ENCODE measurements at regions not wholly inside any gene's neighbourhood (a gene's known extent, or its start where the extent isn't known, plus 50 kb on each side); places are given as distances from the start of the nearest gene placed in this dataset.

GRCh38 chr15:46014532-46014931 is 379.7 kb downstream of the SQOR start:
- DNase-seq (ENCODE audit: insufficient read length, low spot score) = no peak
- no peak for FAIRE-seq

GRCh38 chr15:46034755-46035154 is 399.9 kb downstream of the SQOR start:
- TF ChIP-seq TAF1 (IDR thresholded peaks at IDR 0.05; ENCODE audit: low read depth, low read length) = no peak
- no peak for TF ChIP-seq POLR2A (IDR thresholded peaks at IDR 0.05; ENCODE audit: low read depth, low read length)
- no peak for TF ChIP-seq SPI1 (IDR thresholded peaks at IDR 0.05; ENCODE audit: low read depth, low read length)
- TF ChIP-seq POU2F2 (IDR thresholded peaks at IDR 0.05; ENCODE audit: low read depth, low read length) = no peak
- TF ChIP-seq POLR2AphosphoS5 (IDR thresholded peaks at IDR 0.05; ENCODE audit: low read depth, low read length) = no peak
- TF ChIP-seq PAX5 (IDR thresholded peaks at IDR 0.05; ENCODE audit: insufficient read depth, low read length, severe bottlenecking) = no peak
- DNase-seq (ENCODE audit: insufficient read length, low spot score) (no peak), FAIRE-seq (no peak)

More at GRCh38 chr15:46014532-46014931, 379.7 kb downstream of the SQOR start:
- no peak for TF ChIP-seq SPI1 (IDR thresholded peaks at IDR 0.05; ENCODE audit: low read depth, low read length)
- TF ChIP-seq TAF1 (IDR thresholded peaks at IDR 0.05; ENCODE audit: low read depth, low read length) = no peak
- TF ChIP-seq POU2F2 (IDR thresholded peaks at IDR 0.05; ENCODE audit: low read depth, low read length) = no peak
- TF ChIP-seq PAX5 (IDR thresholded peaks at IDR 0.05; ENCODE audit: insufficient read depth, low read length, severe bottlenecking) = no peak
- no peak for TF ChIP-seq POLR2AphosphoS5 (IDR thresholded peaks at IDR 0.05; ENCODE audit: low read depth, low read length)
- no peak for TF ChIP-seq POLR2A (IDR thresholded peaks at IDR 0.05; ENCODE audit: low read depth, low read length)

DNA sequence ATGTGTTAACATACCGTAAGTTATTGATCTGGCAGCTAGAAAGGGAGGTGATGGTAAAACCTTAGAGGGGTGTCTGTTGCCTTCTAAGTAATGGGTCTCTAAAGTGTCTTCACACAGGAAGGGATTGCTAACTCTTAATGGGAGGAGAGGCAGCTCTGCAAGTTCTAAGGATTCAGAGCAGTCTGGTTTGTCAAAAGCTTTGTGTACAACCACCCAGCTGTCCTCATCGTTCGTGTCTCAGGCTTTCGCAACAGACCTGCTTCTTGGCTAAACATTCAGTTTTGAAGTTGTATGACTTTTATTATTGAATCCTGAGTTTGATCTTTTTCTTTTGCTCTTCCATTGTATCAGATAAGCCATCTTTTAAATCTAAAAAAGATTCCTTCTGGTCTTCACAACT is 404.9 kb downstream of the SQOR start:
- FAIRE-seq (no peak), DNase-seq (ENCODE audit: insufficient read length, low spot score) (no peak)
- TF ChIP-seq POLR2A (IDR thresholded peaks at IDR 0.05; ENCODE audit: low read depth, low read length) (no peak), POU2F2 (IDR thresholded peaks at IDR 0.05; ENCODE audit: low read depth, low read length) (no peak), PAX5 (IDR thresholded peaks at IDR 0.05; ENCODE audit: insufficient read depth, low read length, severe bottlenecking) (no peak), TAF1 (IDR thresholded peaks at IDR 0.05; ENCODE audit: low read depth, low read length) (no peak), POLR2AphosphoS5 (IDR thresholded peaks at IDR 0.05; ENCODE audit: low read depth, low read length) (no peak), SPI1 (IDR thresholded peaks at IDR 0.05; ENCODE audit: low read depth, low read length) (no peak)

DNA sequence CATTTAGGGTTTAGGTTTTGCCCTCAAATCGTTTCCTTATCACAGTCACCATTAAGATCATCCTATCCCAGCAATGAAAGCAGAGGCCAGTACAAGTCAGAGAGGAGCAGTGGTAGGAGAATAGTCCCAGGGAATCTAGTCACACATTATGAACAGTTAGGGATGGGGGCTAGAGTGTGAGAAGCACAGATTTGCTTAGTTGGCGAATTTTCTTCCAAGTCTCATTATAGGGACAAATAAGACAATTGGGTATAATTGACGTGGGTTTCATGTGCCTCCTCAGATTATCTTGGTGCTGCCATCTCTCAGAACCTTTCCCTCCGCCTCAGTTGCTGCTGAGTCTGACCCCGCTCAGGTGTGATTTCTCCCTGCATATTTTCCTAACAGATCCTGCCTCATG is 407.1 kb downstream of the SQOR start:
- no peak for DNase-seq (ENCODE audit: insufficient read length, low spot score)
- no peak for FAIRE-seq
- TF ChIP-seq SPI1 (IDR thresholded peaks at IDR 0.05; ENCODE audit: low read depth, low read length) (no peak), PAX5 (IDR thresholded peaks at IDR 0.05; ENCODE audit: insufficient read depth, low read length, severe bottlenecking) (no peak), POU2F2 (IDR thresholded peaks at IDR 0.05; ENCODE audit: low read depth, low read length) (no peak), POLR2AphosphoS5 (IDR thresholded peaks at IDR 0.05; ENCODE audit: low read depth, low read length) (no peak), TAF1 (IDR thresholded peaks at IDR 0.05; ENCODE audit: low read depth, low read length) (no peak), POLR2A (IDR thresholded peaks at IDR 0.05; ENCODE audit: low read depth, low read length) (no peak)

- TF ChIP-seq PAX5 (IDR thresholded peaks at IDR 0.05; ENCODE audit: insufficient read depth, low read length, severe bottlenecking) (no peak), SPI1 (IDR thresholded peaks at IDR 0.05; ENCODE audit: low read depth, low read length) (no peak), POU2F2 (IDR thresholded peaks at IDR 0.05; ENCODE audit: low read depth, low read length) (no peak), POLR2A (IDR thresholded peaks at IDR 0.05; ENCODE audit: low read depth, low read length) (no peak), TAF1 (IDR thresholded peaks at IDR 0.05; ENCODE audit: low read depth, low read length) (no peak), POLR2AphosphoS5 (IDR thresholded peaks at IDR 0.05; ENCODE audit: low read depth, low read length) (no peak)
- no peak for DNase-seq (ENCODE audit: insufficient read length, low spot score)
- FAIRE-seq = no peak
Measured at GRCh38 chr15:46059921-46060594, 425.2 kb downstream of the SQOR start.

- no peak for DNase-seq (ENCODE audit: insufficient read length, low spot score)
- TF ChIP-seq SPI1 (IDR thresholded peaks at IDR 0.05; ENCODE audit: low read depth, low read length) (no peak), POLR2AphosphoS5 (IDR thresholded peaks at IDR 0.05; ENCODE audit: low read depth, low read length) (no peak), POU2F2 (IDR thresholded peaks at IDR 0.05; ENCODE audit: low read depth, low read length) (no peak)
- no peak for FAIRE-seq
Measured at GRCh38 chr15:46061002-46061401, 426.2 kb downstream of the SQOR start.

GRCh38 chr15:46077220-46077619 is 442.4 kb downstream of the SQOR start:
- FAIRE-seq (no peak), DNase-seq (ENCODE audit: insufficient read length, low spot score) (no peak)
- TF ChIP-seq TAF1 (IDR thresholded peaks at IDR 0.05; ENCODE audit: low read depth, low read length) (no peak), SPI1 (IDR thresholded peaks at IDR 0.05; ENCODE audit: low read depth, low read length) (no peak), POU2F2 (IDR thresholded peaks at IDR 0.05; ENCODE audit: low read depth, low read length) (no peak), POLR2AphosphoS5 (IDR thresholded peaks at IDR 0.05; ENCODE audit: low read depth, low read length) (no peak), POLR2A (IDR thresholded peaks at IDR 0.05; ENCODE audit: low read depth, low read length) (no peak), PAX5 (IDR thresholded peaks at IDR 0.05; ENCODE audit: insufficient read depth, low read length, severe bottlenecking) (no peak)

GRCh38 chr15:46079046-46079445 is 444.2 kb downstream of the SQOR start:
- no peak for TF ChIP-seq PAX5 (IDR thresholded peaks at IDR 0.05; ENCODE audit: insufficient read depth, low read length, severe bottlenecking)
- TF ChIP-seq TAF1 (IDR thresholded peaks at IDR 0.05; ENCODE audit: low read depth, low read length) = no peak
- TF ChIP-seq POLR2A (IDR thresholded peaks at IDR 0.05; ENCODE audit: low read depth, low read length) = no peak
- no peak for TF ChIP-seq SPI1 (IDR thresholded peaks at IDR 0.05; ENCODE audit: low read depth, low read length)
- no peak for TF ChIP-seq POU2F2 (IDR thresholded peaks at IDR 0.05; ENCODE audit: low read depth, low read length)
- FAIRE-seq (no peak), DNase-seq (ENCODE audit: insufficient read length, low spot score) (no peak)

DNA sequence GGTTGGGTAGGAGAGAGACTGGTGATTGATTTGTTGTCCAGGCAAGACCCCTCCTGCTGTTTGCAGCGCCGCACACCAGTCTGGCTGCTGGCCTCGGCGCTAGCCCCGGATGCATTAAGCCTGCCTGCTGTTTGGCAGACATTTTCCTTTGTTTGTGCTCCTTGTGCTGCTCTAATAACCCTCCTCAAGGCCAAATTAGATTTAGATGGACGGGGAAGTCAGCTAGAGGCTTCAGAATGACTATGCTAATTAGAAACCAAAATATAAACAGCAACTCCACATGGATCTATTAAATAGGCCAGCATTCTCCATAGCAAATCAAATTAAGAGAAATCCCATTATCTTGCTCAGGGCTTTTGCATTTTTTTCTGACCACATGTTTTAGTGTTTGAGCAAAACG is 445.2 kb downstream of the SQOR start:
- TF ChIP-seq SPI1 (IDR thresholded peaks at IDR 0.05; ENCODE audit: low read depth, low read length) (no peak), POU2F2 (IDR thresholded peaks at IDR 0.05; ENCODE audit: low read depth, low read length) (no peak), POLR2AphosphoS5 (IDR thresholded peaks at IDR 0.05; ENCODE audit: low read depth, low read length) (no peak), POLR2A (IDR thresholded peaks at IDR 0.05; ENCODE audit: low read depth, low read length) (no peak), TAF1 (IDR thresholded peaks at IDR 0.05; ENCODE audit: low read depth, low read length) (no peak), PAX5 (IDR thresholded peaks at IDR 0.05; ENCODE audit: insufficient read depth, low read length, severe bottlenecking) (no peak)
- no peak for FAIRE-seq
- no peak for DNase-seq (ENCODE audit: insufficient read length, low spot score)
